ENCODE measurements at regions not wholly inside any gene's neighbourhood (a gene's known extent, or its start where the extent isn't known, plus 50 kb on each side); places are given as distances from the start of the nearest gene placed in this dataset.

GRCh38 chr19:30219702-30220101 is 152.5 kb upstream of the ZNF536 start:
- in situ Hi-C loops (cut with MboI; ENCODE audit: low sequenced_read_pairs) = no loop called here
- Histone ChIP-seq H3K18ac (ENCODE audit: low read depth, low read length) (no peak overlapping the region), H3K4me2 (ENCODE audit: low read depth, low read length) (no peak overlapping the region), H3K4me3 (ENCODE audit: insufficient read depth, low read depth, low read length) (no peak overlapping the region), H2BK15ac (ENCODE audit: low read depth, low read length) (no peak overlapping the region), H2BK120ac (ENCODE audit: low read depth, low read length) (no peak overlapping the region), H3K56ac (ENCODE audit: extremely low read depth, insufficient read depth, low read length) (no peak overlapping the region), H4K8ac (ENCODE audit: low read depth in 2 of 2, low read length in 2 of 2) (no peak overlapping the region), H2AFZ (replicated peaks; ENCODE audit: low read length, poor library complexity) (no peak overlapping the region), H3K79me1 (ENCODE audit: low read depth in 1 of 2, low read length in 2 of 2) (no peaks in the 10 kb centered on the region), H2AK5ac (ENCODE audit: low read depth, low read length) (no peak overlapping the region), H3K9me1 (ENCODE audit: insufficient read depth, low read length) (no peaks in the 10 kb centered on the region), H3K27ac (ENCODE audit: insufficient read depth, low read length) (no peak overlapping the region), H3K4ac (ENCODE audit: low read depth, low read length) (no peak overlapping the region), H3K23ac (ENCODE audit: low read depth, low read length) (no peak overlapping the region), H4K91ac (ENCODE audit: insufficient read depth, low read depth, low read length) (no peak overlapping the region), H2BK5ac (ENCODE audit: low read depth, low read length, poor library complexity, severe bottlenecking) (no peak overlapping the region), H3K4me1 (ENCODE audit: control insufficient read depth, insufficient read depth, low read length) (no peaks in the 10 kb centered on the region), H2BK20ac (ENCODE audit: low read depth, low read length) (no peak overlapping the region), H4K5ac (ENCODE audit: low read depth, low read length) (no peak overlapping the region), H3K9ac (ENCODE audit: low read depth, low read length) (no peak overlapping the region), H3K14ac (replicated peaks; ENCODE audit: low read depth, low read length) (no peak overlapping the region), H3K27me3 (ENCODE audit: control insufficient read depth, insufficient read depth, low read length) (peaks cover 13% of the 10 kb centered on the region), H3K9me3 (ENCODE audit: control insufficient read depth, insufficient read depth, low read length) (no peaks in the 10 kb centered on the region), H2AK9ac (replicated peaks; ENCODE audit: low read depth, low read length, poor library complexity) (no peak overlapping the region), H3K36me3 (ENCODE audit: control insufficient read depth, insufficient read depth, low read length) (no peaks in the 10 kb centered on the region), H4K20me1 (ENCODE audit: insufficient read depth, low read length) (no peaks in the 10 kb centered on the region)
- TF ChIP-seq MXI1 (IDR thresholded peaks at IDR 0.05; ENCODE audit: borderline replicate concordance, low read depth, low read length) (no peak), MAZ (IDR thresholded peaks at IDR 0.05; ENCODE audit: borderline replicate concordance, low read depth, low read length) (no peak), USF2 (IDR thresholded peaks at IDR 0.05; ENCODE audit: low read depth, low read length) (no peak), RAD21 (IDR thresholded peaks at IDR 0.05; ENCODE audit: low read length) (no peak), NFE2L2 (IDR thresholded peaks at IDR 0.05; ENCODE audit: low read depth, low read length) (no peak), CTCF (conservative IDR thresholded peaks at IDR 0.05; ENCODE audit: low read depth, low read length) (no peak), ELK1 (IDR thresholded peaks at IDR 0.05; ENCODE audit: borderline replicate concordance, low read depth, low read length) (no peak), CEBPB (IDR thresholded peaks at IDR 0.05; ENCODE audit: low read depth, low read length) (no peak)
- DNase-seq = no peak
- ChIA-PET POLR2A (ENCODE audit: unreplicated experiment) (no interaction called here), CTCF (no interaction called here)
- no peak for ATAC-seq (ENCODE audit: low read depth)
- WGBS, 2 experiments (ENCODE audit: extremely low coverage in 2 of 2, insufficient read length in 1 of 2) = 40% methylated on average over 1 of the region's 5 CpGs; no CpG with 5 or more reads in 1 of the 2 experiments
- dilution Hi-C loops (cut with HindIII; ENCODE audit: low sequenced_read_pairs, unreplicated experiment) = no loop called here
- BruUV-seq (replicated peaks) = no TSS peak
- intact Hi-C loops (cut with micrococcal nuclease) = loop anchor here (10.0 kb wide), 2 partner anchors 275 to 425 kb away; partner anchors contain the start of gene URI1

Data from IMR-90 (cell line).